Keratinocyte (primary cell): ENCODE measurements at regions not wholly inside any gene's neighbourhood (a gene's known extent, or its start where the extent isn't known, plus 50 kb on each side); places are given as distances from the start of the nearest gene placed in this dataset.

ENCODE experiments used
- EZH2 ChIP-seq: IDR thresholded peaks from one replicate; pipeline ENCODE4 v1.6.1; 2012; ENCODE audit warnings: inconsistent platforms, mild to moderate bottlenecking, low read length, moderate library complexity
- TF ChIP-seq, protein P1 (sequence below), 3 experiments: IDR thresholded peaks in 1 of 3; conservative IDR thresholded peaks in 1 of 3; optimal IDR thresholded peaks in 1 of 3; 2 replicates in 2 of 3; 3 replicates in 1 of 3; pipeline versions ENCODE3 to v1.5.1; 2011; ENCODE audit warnings: low read length in 3 of 3, mild to moderate bottlenecking in 3 of 3, moderate library complexity in 2 of 3, control low read depth in 1 of 3, inconsistent platforms in 1 of 3; ENCODE audit not compliant: insufficient read depth in 2 of 3; ENCODE audit errors: extremely low read depth in 1 of 3

- TF ChIP-seq, protein P1, sequence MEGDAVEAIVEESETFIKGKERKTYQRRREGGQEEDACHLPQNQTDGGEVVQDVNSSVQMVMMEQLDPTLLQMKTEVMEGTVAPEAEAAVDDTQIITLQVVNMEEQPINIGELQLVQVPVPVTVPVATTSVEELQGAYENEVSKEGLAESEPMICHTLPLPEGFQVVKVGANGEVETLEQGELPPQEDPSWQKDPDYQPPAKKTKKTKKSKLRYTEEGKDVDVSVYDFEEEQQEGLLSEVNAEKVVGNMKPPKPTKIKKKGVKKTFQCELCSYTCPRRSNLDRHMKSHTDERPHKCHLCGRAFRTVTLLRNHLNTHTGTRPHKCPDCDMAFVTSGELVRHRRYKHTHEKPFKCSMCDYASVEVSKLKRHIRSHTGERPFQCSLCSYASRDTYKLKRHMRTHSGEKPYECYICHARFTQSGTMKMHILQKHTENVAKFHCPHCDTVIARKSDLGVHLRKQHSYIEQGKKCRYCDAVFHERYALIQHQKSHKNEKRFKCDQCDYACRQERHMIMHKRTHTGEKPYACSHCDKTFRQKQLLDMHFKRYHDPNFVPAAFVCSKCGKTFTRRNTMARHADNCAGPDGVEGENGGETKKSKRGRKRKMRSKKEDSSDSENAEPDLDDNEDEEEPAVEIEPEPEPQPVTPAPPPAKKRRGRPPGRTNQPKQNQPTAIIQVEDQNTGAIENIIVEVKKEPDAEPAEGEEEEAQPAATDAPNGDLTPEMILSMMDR (optimal IDR thresholded peaks at IDR 0.05 in 1 of 3, IDR thresholded peaks at IDR 0.05 in 1 of 3, conservative IDR thresholded peaks at IDR 0.05 in 1 of 3; ENCODE audit: extremely low read depth in 1 of 3, insufficient read depth in 2 of 3, low read length in 3 of 3), result no peak
- TF ChIP-seq EZH2, result no peak
Measured at GRCh38 chr2:39894082-39894481, 115.0 kb upstream of the THUMPD2 start.
